ENCODE measurements at regions not wholly inside any gene's neighbourhood (a gene's known extent, or its start where the extent isn't known, plus 50 kb on each side); places are given as distances from the start of the nearest gene placed in this dataset.

GRCh38 chr5:75002271-75002670 lies 50.1 kb downstream of the GCNT4 start:
- no peak for DNase-seq (ENCODE audit: low spot score)
- H3K4me1 Mint-ChIP-seq (ENCODE audit: unreplicated experiment): no peaks in the 10 kb centered on the region
- peaks cover 1% of the 10 kb centered on the region for H3K27me3 Mint-ChIP-seq (ENCODE audit: unreplicated experiment)
- no peak overlapping the region for H3K27ac Mint-ChIP-seq (ENCODE audit: unreplicated experiment)
- H3K4me3 Mint-ChIP-seq (ENCODE audit: unreplicated experiment): no peak overlapping the region
- TF ChIP-seq, protein P1, sequence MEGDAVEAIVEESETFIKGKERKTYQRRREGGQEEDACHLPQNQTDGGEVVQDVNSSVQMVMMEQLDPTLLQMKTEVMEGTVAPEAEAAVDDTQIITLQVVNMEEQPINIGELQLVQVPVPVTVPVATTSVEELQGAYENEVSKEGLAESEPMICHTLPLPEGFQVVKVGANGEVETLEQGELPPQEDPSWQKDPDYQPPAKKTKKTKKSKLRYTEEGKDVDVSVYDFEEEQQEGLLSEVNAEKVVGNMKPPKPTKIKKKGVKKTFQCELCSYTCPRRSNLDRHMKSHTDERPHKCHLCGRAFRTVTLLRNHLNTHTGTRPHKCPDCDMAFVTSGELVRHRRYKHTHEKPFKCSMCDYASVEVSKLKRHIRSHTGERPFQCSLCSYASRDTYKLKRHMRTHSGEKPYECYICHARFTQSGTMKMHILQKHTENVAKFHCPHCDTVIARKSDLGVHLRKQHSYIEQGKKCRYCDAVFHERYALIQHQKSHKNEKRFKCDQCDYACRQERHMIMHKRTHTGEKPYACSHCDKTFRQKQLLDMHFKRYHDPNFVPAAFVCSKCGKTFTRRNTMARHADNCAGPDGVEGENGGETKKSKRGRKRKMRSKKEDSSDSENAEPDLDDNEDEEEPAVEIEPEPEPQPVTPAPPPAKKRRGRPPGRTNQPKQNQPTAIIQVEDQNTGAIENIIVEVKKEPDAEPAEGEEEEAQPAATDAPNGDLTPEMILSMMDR (IDR thresholded peaks at IDR 0.05; ENCODE audit: unreplicated experiment): no peak
- no peaks in the 10 kb centered on the region for H3K36me3 Mint-ChIP-seq (ENCODE audit: low read depth, unreplicated experiment)
- H3K9me3 Mint-ChIP-seq (ENCODE audit: unreplicated experiment): no peaks in the 10 kb centered on the region

DNA sequence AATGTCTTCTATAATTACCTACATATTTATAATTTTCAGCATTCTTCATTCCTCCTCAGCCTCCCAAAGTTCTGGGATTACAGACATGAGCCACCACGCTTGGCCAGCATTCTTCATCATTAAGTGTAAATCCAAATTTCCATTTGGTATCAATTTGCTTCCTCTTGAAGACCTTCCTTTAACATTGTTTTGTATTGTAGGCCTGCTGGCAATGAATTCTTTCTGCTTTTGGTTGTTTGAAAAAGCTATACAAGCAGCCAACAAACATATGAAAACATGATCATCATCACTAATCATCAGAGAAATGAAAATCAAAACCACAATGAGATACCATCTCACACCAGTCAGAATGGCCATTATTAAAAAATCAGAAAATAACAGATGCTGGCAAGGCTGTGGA lies 56.4 kb downstream of the GCNT4 start:
- H3K27ac Mint-ChIP-seq (ENCODE audit: unreplicated experiment): no peak overlapping the region
- TF ChIP-seq, protein P1 (IDR thresholded peaks at IDR 0.05; ENCODE audit: unreplicated experiment): no peak
- no peaks in the 10 kb centered on the region for H3K27me3 Mint-ChIP-seq (ENCODE audit: unreplicated experiment)
- H3K4me3 Mint-ChIP-seq (ENCODE audit: unreplicated experiment): no peak overlapping the region
- no peaks in the 10 kb centered on the region for H3K9me3 Mint-ChIP-seq (ENCODE audit: unreplicated experiment)
- no peaks in the 10 kb centered on the region for H3K36me3 Mint-ChIP-seq (ENCODE audit: low read depth, unreplicated experiment)
- no peak for DNase-seq (ENCODE audit: low spot score)
- H3K4me1 Mint-ChIP-seq (ENCODE audit: unreplicated experiment): no peaks in the 10 kb centered on the region

DNA sequence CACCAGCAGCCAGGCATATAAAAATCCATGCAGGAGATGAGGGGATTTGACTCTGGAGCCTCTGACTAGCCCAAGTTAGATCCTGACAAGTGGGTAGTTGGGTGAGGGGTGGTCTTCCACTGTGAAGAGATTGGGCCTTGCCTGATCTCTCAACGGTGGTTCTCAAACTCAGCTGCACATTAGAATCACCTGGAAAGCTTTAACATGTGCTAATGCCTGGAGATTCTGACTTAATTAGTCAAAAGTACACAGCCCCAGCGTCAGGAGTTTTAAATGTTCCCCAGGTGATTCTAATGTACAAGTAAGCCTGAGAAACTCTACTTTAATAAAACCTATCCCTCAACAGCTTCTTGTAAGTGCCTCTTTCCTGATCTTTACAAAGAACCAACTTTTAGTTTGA lies 57.5 kb downstream of the GCNT4 start:
- Mint-ChIP-seq H3K4me1 (ENCODE audit: unreplicated experiment) (no peaks in the 10 kb centered on the region), H3K36me3 (ENCODE audit: low read depth, unreplicated experiment) (no peaks in the 10 kb centered on the region), H3K9me3 (ENCODE audit: unreplicated experiment) (no peaks in the 10 kb centered on the region), H3K27me3 (ENCODE audit: unreplicated experiment) (no peaks in the 10 kb centered on the region), H3K4me3 (ENCODE audit: unreplicated experiment) (no peak overlapping the region), H3K27ac (ENCODE audit: unreplicated experiment) (no peak overlapping the region)
- TF ChIP-seq, protein P1 (IDR thresholded peaks at IDR 0.05; ENCODE audit: unreplicated experiment): no peak
- no peak for DNase-seq (ENCODE audit: low spot score)

- no peaks in the 10 kb centered on the region for H3K36me3 Mint-ChIP-seq (ENCODE audit: low read depth, unreplicated experiment)
- no peak overlapping the region for H3K4me3 Mint-ChIP-seq (ENCODE audit: unreplicated experiment)
- TF ChIP-seq, protein P1 (IDR thresholded peaks at IDR 0.05; ENCODE audit: unreplicated experiment): no peak
- DNase-seq (ENCODE audit: low spot score): no peak
- no peak overlapping the region for H3K27ac Mint-ChIP-seq (ENCODE audit: unreplicated experiment)
- no peaks in the 10 kb centered on the region for H3K4me1 Mint-ChIP-seq (ENCODE audit: unreplicated experiment)
- no peaks in the 10 kb centered on the region for H3K9me3 Mint-ChIP-seq (ENCODE audit: unreplicated experiment)
- no peaks in the 10 kb centered on the region for H3K27me3 Mint-ChIP-seq (ENCODE audit: unreplicated experiment)
These were observed 58.6 kb downstream of the GCNT4 start for GRCh38 chr5:74993743-74994142.

DNA sequence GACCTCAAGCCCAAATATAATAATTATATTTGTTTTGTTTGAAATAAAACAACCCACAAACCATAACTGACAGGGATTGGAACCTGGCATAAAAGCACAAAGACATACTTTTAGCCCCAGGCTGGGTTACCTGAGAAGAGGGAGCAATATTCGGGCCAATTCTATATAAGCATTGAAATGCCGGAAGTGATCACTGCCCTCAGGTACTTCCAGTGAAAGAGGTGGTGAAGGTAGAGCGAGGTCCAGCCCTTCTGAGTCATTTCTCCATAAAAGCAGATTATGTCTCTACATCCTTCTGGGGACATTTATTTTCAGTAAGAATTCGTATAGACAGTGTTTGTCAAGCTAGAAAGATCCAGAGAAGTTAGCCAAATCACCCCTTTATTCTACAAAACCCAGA lies 59.6 kb downstream of the GCNT4 start:
- Mint-ChIP-seq H3K27me3 (ENCODE audit: unreplicated experiment) (no peaks in the 10 kb centered on the region), H3K27ac (ENCODE audit: unreplicated experiment) (no peak overlapping the region), H3K4me3 (ENCODE audit: unreplicated experiment) (no peak overlapping the region), H3K9me3 (ENCODE audit: unreplicated experiment) (no peaks in the 10 kb centered on the region), H3K4me1 (ENCODE audit: unreplicated experiment) (no peaks in the 10 kb centered on the region), H3K36me3 (ENCODE audit: low read depth, unreplicated experiment) (no peaks in the 10 kb centered on the region)
- DNase-seq (ENCODE audit: low spot score): no peak
- TF ChIP-seq, protein P1 (IDR thresholded peaks at IDR 0.05; ENCODE audit: unreplicated experiment): no peak
